Glutamatergic neuron (in vitro differentiated cells): ENCODE measurements at regions not wholly inside any gene's neighbourhood (a gene's known extent, or its start where the extent isn't known, plus 50 kb on each side); places are given as distances from the start of the nearest gene placed in this dataset.
A peak's percentile ranks its signal among the peaks of the same experiment; 100 is the strongest.

Experiments
- DNase-seq: peaks from one replicate; pipeline ENCODE4 v3.0.0; 2022
- H3K27ac Mint-ChIP-seq: one replicate; pipeline ENCODE4 v1.8.0; 2020; ENCODE audit warnings: mild to moderate bottlenecking, mixed read lengths, inconsistent platforms; ENCODE audit not compliant: unreplicated experiment
- H3K27me3 Mint-ChIP-seq: one replicate; pipeline ENCODE4 v1.8.0; 2020; ENCODE audit warnings: mild to moderate bottlenecking, moderate library complexity, mixed read lengths, inconsistent platforms; ENCODE audit not compliant: unreplicated experiment
- H3K36me3 Mint-ChIP-seq: one replicate; pipeline ENCODE4 v1.8.0; 2020; ENCODE audit warnings: mild to moderate bottlenecking, mixed read lengths, inconsistent platforms; ENCODE audit not compliant: unreplicated experiment
- H3K4me1 Mint-ChIP-seq: one replicate; pipeline ENCODE4 v1.8.0; 2020; ENCODE audit warnings: mild to moderate bottlenecking, low read depth, mixed read lengths, inconsistent platforms; ENCODE audit not compliant: unreplicated experiment
- H3K4me3 Mint-ChIP-seq: one replicate; pipeline ENCODE4 v1.8.0; 2020; ENCODE audit warnings: mild to moderate bottlenecking, mixed read lengths, inconsistent platforms; ENCODE audit not compliant: unreplicated experiment
- H3K9me3 Mint-ChIP-seq: one replicate; pipeline ENCODE4 v1.8.0; 2020; ENCODE audit warnings: mild to moderate bottlenecking, moderate library complexity, mixed read lengths, inconsistent platforms; ENCODE audit not compliant: unreplicated experiment
- TF ChIP-seq, protein P1 (sequence below): fragments of 200-600 bp; sonication (generic); IDR thresholded peaks from one replicate; pipeline ENCODE4 v1.5.0; 2021; ENCODE audit not compliant: partially characterized antibody, unreplicated experiment

DNA sequence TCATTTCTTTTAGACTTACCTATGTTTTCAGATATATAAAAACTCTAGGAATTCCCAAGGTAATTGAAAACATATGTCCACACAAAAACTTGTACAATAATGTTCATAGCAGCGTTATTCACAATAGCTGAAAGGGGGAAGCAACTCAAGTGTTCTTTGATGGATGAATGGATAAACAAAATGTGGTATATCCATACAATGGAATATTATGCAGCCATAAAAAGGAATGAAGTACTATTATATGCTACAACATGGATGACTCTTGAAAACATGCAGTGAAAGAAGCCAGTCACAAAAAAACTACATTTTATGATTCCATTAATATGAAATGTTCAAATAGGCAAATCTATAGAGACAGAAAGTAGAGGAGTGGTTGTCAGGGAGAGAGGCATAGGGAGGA, 62.2 kb upstream of the WDR26 start:
- peaks cover 17% of the 10 kb centered on the region for H3K36me3 Mint-ChIP-seq
- no peak overlapping the region for H3K4me3 Mint-ChIP-seq
- peak overlapping the region; percentile 48 for H3K27ac Mint-ChIP-seq
- peaks cover 14% of the 10 kb centered on the region for H3K27me3 Mint-ChIP-seq
- TF ChIP-seq, protein P1, sequence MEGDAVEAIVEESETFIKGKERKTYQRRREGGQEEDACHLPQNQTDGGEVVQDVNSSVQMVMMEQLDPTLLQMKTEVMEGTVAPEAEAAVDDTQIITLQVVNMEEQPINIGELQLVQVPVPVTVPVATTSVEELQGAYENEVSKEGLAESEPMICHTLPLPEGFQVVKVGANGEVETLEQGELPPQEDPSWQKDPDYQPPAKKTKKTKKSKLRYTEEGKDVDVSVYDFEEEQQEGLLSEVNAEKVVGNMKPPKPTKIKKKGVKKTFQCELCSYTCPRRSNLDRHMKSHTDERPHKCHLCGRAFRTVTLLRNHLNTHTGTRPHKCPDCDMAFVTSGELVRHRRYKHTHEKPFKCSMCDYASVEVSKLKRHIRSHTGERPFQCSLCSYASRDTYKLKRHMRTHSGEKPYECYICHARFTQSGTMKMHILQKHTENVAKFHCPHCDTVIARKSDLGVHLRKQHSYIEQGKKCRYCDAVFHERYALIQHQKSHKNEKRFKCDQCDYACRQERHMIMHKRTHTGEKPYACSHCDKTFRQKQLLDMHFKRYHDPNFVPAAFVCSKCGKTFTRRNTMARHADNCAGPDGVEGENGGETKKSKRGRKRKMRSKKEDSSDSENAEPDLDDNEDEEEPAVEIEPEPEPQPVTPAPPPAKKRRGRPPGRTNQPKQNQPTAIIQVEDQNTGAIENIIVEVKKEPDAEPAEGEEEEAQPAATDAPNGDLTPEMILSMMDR = no peak
- H3K4me1 Mint-ChIP-seq = peaks cover 40% of the 10 kb centered on the region
- peaks cover 21% of the 10 kb centered on the region for H3K9me3 Mint-ChIP-seq
- DNase-seq = no peak

- H3K36me3 Mint-ChIP-seq = peaks cover 17% of the 10 kb centered on the region
- peaks cover 14% of the 10 kb centered on the region for H3K27me3 Mint-ChIP-seq
- DNase-seq = peak; percentile 46
- H3K4me3 Mint-ChIP-seq = peak overlapping the region; percentile 15
- peak overlapping the region; percentile 90 for H3K27ac Mint-ChIP-seq
- TF ChIP-seq, protein P1 = no peak
- H3K4me1 Mint-ChIP-seq = peaks cover 49% of the 10 kb centered on the region
- peaks cover 23% of the 10 kb centered on the region for H3K9me3 Mint-ChIP-seq
Measured at GRCh38 chr1:224497714-224498573, 63.3 kb upstream of the WDR26 start.

- H3K4me1 Mint-ChIP-seq = peaks cover 42% of the 10 kb centered on the region
- no peak for DNase-seq
- TF ChIP-seq, protein P1 = no peak
- peak overlapping the region; percentile 15 for H3K4me3 Mint-ChIP-seq
- H3K27me3 Mint-ChIP-seq = peaks cover 14% of the 10 kb centered on the region
- H3K9me3 Mint-ChIP-seq = peaks cover 23% of the 10 kb centered on the region
- H3K36me3 Mint-ChIP-seq = peaks cover 17% of the 10 kb centered on the region
- H3K27ac Mint-ChIP-seq = peak overlapping the region; percentile 90
Measured at GRCh38 chr1:224498574-224499170, 64.1 kb upstream of the WDR26 start.

GRCh38 chr1:224499204-224499603, 64.6 kb upstream of the WDR26 start:
- peaks cover 17% of the 10 kb centered on the region for H3K36me3 Mint-ChIP-seq
- DNase-seq = no peak
- peaks cover 41% of the 10 kb centered on the region for H3K4me1 Mint-ChIP-seq
- H3K27ac Mint-ChIP-seq = peak overlapping the region; percentile 59
- no peak overlapping the region for H3K4me3 Mint-ChIP-seq
- peaks cover 23% of the 10 kb centered on the region for H3K9me3 Mint-ChIP-seq
- peaks cover 18% of the 10 kb centered on the region for H3K27me3 Mint-ChIP-seq
- TF ChIP-seq, protein P1 = no peak

GRCh38 chr1:224500796-224501195, 66.2 kb upstream of the WDR26 start:
- Mint-ChIP-seq H3K27ac (peak overlapping the region; percentile 97), H3K27me3 (peaks cover 18% of the 10 kb centered on the region), H3K9me3 (peaks cover 20% of the 10 kb centered on the region), H3K36me3 (peaks cover 12% of the 10 kb centered on the region), H3K4me3 (peak overlapping the region; percentile 48), H3K4me1 (peaks cover 45% of the 10 kb centered on the region)
- TF ChIP-seq, protein P1 = no peak
- peak; percentile 71 for DNase-seq
